CD4-positive, alpha-beta T cell (primary cell): ENCODE measurements at regions not wholly inside any gene's neighbourhood (a gene's known extent, or its start where the extent isn't known, plus 50 kb on each side); places are given as distances from the start of the nearest gene placed in this dataset.

Experiments
- ATAC-seq: fragments of 200-7000 bp; cut with Tn5 transposase; one replicate; pipeline ENCODE4 v1.10.0; 2022; ENCODE audit warnings: mild to moderate bottlenecking; ENCODE audit not compliant: poor library complexity
- CTCF ChIA-PET: fragments of 350-600 bp; sonication (Branson Sonifier 250); formaldehyde crosslinking; loops from one replicate; lab custom pipeline; 2021; ENCODE audit warnings: antibody characterized with exemption, inconsistent platforms; lab: Charles Lee
- POLR2A ChIA-PET: fragments of 350-600 bp; sonication (Branson Sonifier 250); formaldehyde crosslinking; loops from one replicate; lab custom pipeline; 2021; ENCODE audit warnings: antibody characterized with exemption, inconsistent platforms; lab: Charles Lee
- DNase-seq, 14 experiments: peaks; one replicate each; pipeline ENCODE4 v3.0.0-alpha.2; 2013 to 2020; ENCODE audit warnings: mixed read lengths in 2 of 14
- H3K27ac ChIP-seq, 2 donors: one replicate each; pipeline versions ENCODE4 v1.5.1 to v1.7.0; 2013; ENCODE audit warnings: low read length in 2 of 2, low read depth in 1 of 2, mild to moderate bottlenecking in 1 of 2
- H3K27me3 ChIP-seq, 2 experiments: 1 replicate in 1 of 2; 2 replicates in 1 of 2; pipeline versions ENCODE4 v1.6.1 to v1.7.0; 2013; ENCODE audit warnings: low read length in 2 of 2, control low read depth in 1 of 2, mild to moderate bottlenecking in 1 of 2, moderate library complexity in 1 of 2; ENCODE audit not compliant: insufficient read depth in 2 of 2, control insufficient read depth in 1 of 2
- H3K36me3 ChIP-seq: one replicate; pipeline ENCODE4 v1.6.1; 2013; ENCODE audit warnings: low read length, control low read depth; ENCODE audit not compliant: insufficient read depth
- H3K4me1 ChIP-seq: one replicate; pipeline ENCODE4 v1.6.1; 2013; ENCODE audit warnings: low read length, control low read depth; ENCODE audit not compliant: insufficient read depth
- H3K4me3 ChIP-seq: one replicate; pipeline ENCODE4 v1.5.1; 2013; ENCODE audit warnings: mild to moderate bottlenecking, low read length, moderate library complexity
- H3K9me3 ChIP-seq, 2 experiments: 1 replicate in 1 of 2; 2 replicates in 1 of 2; pipeline versions ENCODE4 v1.6.1 to v1.7.0; 2013; ENCODE audit warnings: low read length in 2 of 2, mild to moderate bottlenecking in 2 of 2, control low read depth in 1 of 2, moderate library complexity in 1 of 2; ENCODE audit not compliant: control insufficient read depth in 1 of 2, insufficient read depth in 1 of 2
- H3K27ac Mint-ChIP-seq: one replicate; pipeline ENCODE4 v1.8.0; 2020; ENCODE audit warnings: mixed read lengths
- H3K27me3 Mint-ChIP-seq: one replicate; pipeline ENCODE4 v1.8.0; 2021; ENCODE audit warnings: mixed read lengths
- H3K36me3 Mint-ChIP-seq: one replicate; pipeline ENCODE4 v1.8.0; 2021; ENCODE audit warnings: low read depth, mixed read lengths
- H3K4me1 Mint-ChIP-seq: one replicate; pipeline ENCODE4 v1.8.0; 2021; ENCODE audit warnings: low read depth, mixed read lengths
- H3K4me3 Mint-ChIP-seq: one replicate; pipeline ENCODE4 v1.8.0; 2020; ENCODE audit warnings: mild to moderate bottlenecking, mixed read lengths
- H3K9me3 Mint-ChIP-seq: one replicate; pipeline ENCODE4 v1.8.0; 2020; ENCODE audit warnings: mixed read lengths
- CTCF ChIP-seq: fragments of 200-600 bp; IDR thresholded peaks from one replicate; pipeline ENCODE4 v1.8.0; 2022; ENCODE audit warnings: antibody characterized with exemption, mild to moderate bottlenecking
- intact Hi-C, 2 experiments: fragments of 100-400 bp; cut with DNase I in 1 of 2; cut with micrococcal nuclease in 1 of 2; formaldehyde crosslinking; loops; one replicate each; pipeline versions ENCODE4 v1.15.1 to v1.9.0; 2023 to 2025; cut with DNase I, micrococcal nuclease

DNA sequence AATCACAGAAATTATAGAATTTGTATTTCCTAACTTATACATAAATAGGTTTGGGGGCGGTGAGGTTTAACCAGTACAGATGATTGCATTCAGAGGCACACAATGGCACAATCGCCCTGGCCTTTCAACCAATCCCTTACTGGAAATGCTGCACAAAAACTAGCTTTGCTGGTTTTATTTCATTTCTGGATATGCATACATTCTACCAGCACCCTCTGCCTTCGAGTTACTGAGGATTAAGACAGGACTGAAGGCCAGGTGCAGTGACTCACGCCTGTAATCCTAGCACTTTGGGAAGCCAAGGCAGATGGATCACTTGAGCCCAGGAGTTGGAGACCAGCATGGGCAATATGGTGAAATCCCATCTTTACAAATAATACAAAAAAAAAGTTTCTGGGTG, 336.1 kb downstream of the ARRDC4 start:
- CTCF ChIA-PET, result no interaction called here

GRCh38 chr15:98304371-98304770, 343.9 kb downstream of the ARRDC4 start:
- Mint-ChIP-seq H3K9me3 (no peaks in the 10 kb centered on the region), H3K27me3 (peaks cover 41% of the 10 kb centered on the region), H3K27ac (no peak overlapping the region), H3K4me1 (no peaks in the 10 kb centered on the region), H3K4me3 (no peak overlapping the region), H3K36me3 (no peaks in the 10 kb centered on the region)
- no peak overlapping the region for H3K4me3 ChIP-seq
- no peak for DNase-seq
- no peak for ATAC-seq
- no peak for TF ChIP-seq CTCF
- H3K9me3 ChIP-seq, result peaks cover 0 to 6% of the 10 kb centered on the region in 2 experiments
- no peaks in the 10 kb centered on the region for H3K4me1 ChIP-seq
- ChIA-PET POLR2A (no interaction called here), CTCF (no interaction called here)
- no peak overlapping the region for H3K27ac ChIP-seq
- peaks cover 0 to 4% of the 10 kb centered on the region in 2 experiments for H3K27me3 ChIP-seq
- no peaks in the 10 kb centered on the region for H3K36me3 ChIP-seq
- intact Hi-C loops, result no loop called here

More for the DNA sequence above, 336.1 kb downstream of the ARRDC4 start:
- Histone ChIP-seq H3K4me3 (no peak overlapping the region), H3K27me3 (peaks cover 10% of the 10 kb centered on the region in 2 experiments), H3K27ac (no peak overlapping the region), H3K4me1 (peaks cover 5% of the 10 kb centered on the region), H3K36me3 (no peaks in the 10 kb centered on the region), H3K9me3 (peaks cover 0 to 9% of the 10 kb centered on the region in 2 experiments)
- intact Hi-C loops, result loop anchor here in 1 of 2 experiments (10.0 kb wide), 1 partner anchor 392 kb away; no protein-coding TSS in a partner anchor
- no peak for TF ChIP-seq CTCF
- H3K9me3 Mint-ChIP-seq, result no peaks in the 10 kb centered on the region
- H3K27me3 Mint-ChIP-seq, result peaks cover 40% of the 10 kb centered on the region
- H3K4me3 Mint-ChIP-seq, result no peak overlapping the region
- ATAC-seq (no peak), DNase-seq (no peak)
- no peaks in the 10 kb centered on the region for H3K36me3 Mint-ChIP-seq
- no peak overlapping the region for H3K27ac Mint-ChIP-seq
- POLR2A ChIA-PET, result no interaction called here
- H3K4me1 Mint-ChIP-seq, result no peaks in the 10 kb centered on the region

GRCh38 chr15:98308117-98308516, 340.2 kb upstream of the IGF1R start:
- Histone ChIP-seq H3K4me1 (peaks cover 2% of the 10 kb centered on the region), H3K27ac (no peak overlapping the region), H3K4me3 (no peak overlapping the region), H3K36me3 (no peaks in the 10 kb centered on the region), H3K9me3 (peaks cover 0 to 3% of the 10 kb centered on the region in 2 experiments), H3K27me3 (peaks cover 0 to 4% of the 10 kb centered on the region in 2 experiments)
- Mint-ChIP-seq H3K9me3 (no peaks in the 10 kb centered on the region), H3K4me1 (no peaks in the 10 kb centered on the region), H3K4me3 (no peak overlapping the region), H3K36me3 (no peaks in the 10 kb centered on the region), H3K27me3 (peaks cover 40% of the 10 kb centered on the region), H3K27ac (no peak overlapping the region)
- ChIA-PET POLR2A (no interaction called here), CTCF (no interaction called here)
- DNase-seq (no peak), ATAC-seq (no peak)
- intact Hi-C loops, result no loop called here
- TF ChIP-seq CTCF, result no peak
